ENCODE measurements at regions not wholly inside any gene's neighbourhood (a gene's known extent, or its start where the extent isn't known, plus 50 kb on each side); places are given as distances from the start of the nearest gene placed in this dataset.

GRCh38 chr1:10900251-10900651 lies 103.8 kb upstream of the CASZ1 start:
- no peak for TF ChIP-seq CTCF (IDR thresholded peaks at IDR 0.05; ENCODE audit: borderline replicate concordance, extremely low read depth, low read length, poor library complexity, severe bottlenecking)
- TF ChIP-seq EZH2 (IDR thresholded peaks at IDR 0.05; ENCODE audit: borderline replicate concordance, low read depth, low read length, severe bottlenecking) = no peak

Data from DND-41 (cell line).